HG03558 (cell line): ENCODE measurements at regions not wholly inside any gene's neighbourhood (a gene's known extent, or its start where the extent isn't known, plus 50 kb on each side); places are given as distances from the start of the nearest gene placed in this dataset.

Source experiments
- ATAC-seq: cut with Tn5 transposase; IDR thresholded peaks from one replicate; pipeline ENCODE4 v1.9.1; 2021; ENCODE audit warnings: moderate number of reproducible peaks; ENCODE audit not compliant: unreplicated experiment; ENCODE audit errors: extremely low read depth

GRCh38 chrX:10938365-10938923 lies 172.7 kb upstream of the HCCS start:
- ATAC-seq: no peak

- no peak for ATAC-seq
These were observed 171.7 kb upstream of the HCCS start for GRCh38 chrX:10939424-10939823.

GRCh38 chrX:10944136-10944885 lies 166.8 kb upstream of the HCCS start:
- ATAC-seq: no peak

GRCh38 chrX:10945498-10945897 lies 165.6 kb upstream of the HCCS start:
- no peak for ATAC-seq

- no peak for ATAC-seq
These were observed 161.6 kb upstream of the HCCS start for GRCh38 chrX:10949541-10949940.

GRCh38 chrX:10952619-10953018 lies 158.5 kb upstream of the HCCS start:
- ATAC-seq: no peak

DNA sequence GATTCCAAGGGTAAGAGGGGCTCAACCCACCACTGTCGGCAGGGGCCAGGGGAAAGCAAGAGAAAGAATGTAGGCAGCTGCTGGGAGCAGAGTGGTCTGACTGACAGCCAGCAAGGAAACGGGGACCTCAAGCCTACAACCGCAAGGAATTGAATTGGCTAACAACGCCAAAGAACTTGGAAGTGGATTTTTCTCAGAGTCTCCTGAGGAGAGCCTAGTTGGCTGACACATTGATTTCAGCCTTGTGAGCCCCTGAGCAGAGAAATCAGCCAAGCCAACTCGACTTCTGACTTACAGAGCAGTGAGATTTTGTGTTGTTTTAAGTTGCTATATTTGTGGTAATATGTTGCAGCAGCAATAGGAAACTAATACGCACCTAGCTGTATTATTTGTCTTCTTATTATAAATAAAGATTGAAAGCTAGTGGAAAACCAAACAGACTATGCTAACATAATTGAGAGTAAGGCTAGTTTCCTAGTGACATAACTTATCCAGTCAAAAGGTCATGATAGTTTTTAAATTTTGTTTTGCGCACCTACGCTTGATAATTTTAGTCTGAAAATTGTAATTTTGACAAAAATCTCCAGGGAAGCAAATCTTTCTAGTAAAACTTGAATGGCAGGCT lies 145.8 kb upstream of the HCCS start:
- no peak for ATAC-seq

- no peak for ATAC-seq
These were observed 145.1 kb upstream of the HCCS start for GRCh38 chrX:10966057-10966456.

GRCh38 chrX:10971176-10971575 lies 140.0 kb upstream of the HCCS start:
- ATAC-seq: no peak

GRCh38 chrX:10971759-10972158 lies 139.4 kb upstream of the HCCS start:
- ATAC-seq: no peak

GRCh38 chrX:10972706-10973105 lies 138.4 kb upstream of the HCCS start:
- no peak for ATAC-seq

DNA sequence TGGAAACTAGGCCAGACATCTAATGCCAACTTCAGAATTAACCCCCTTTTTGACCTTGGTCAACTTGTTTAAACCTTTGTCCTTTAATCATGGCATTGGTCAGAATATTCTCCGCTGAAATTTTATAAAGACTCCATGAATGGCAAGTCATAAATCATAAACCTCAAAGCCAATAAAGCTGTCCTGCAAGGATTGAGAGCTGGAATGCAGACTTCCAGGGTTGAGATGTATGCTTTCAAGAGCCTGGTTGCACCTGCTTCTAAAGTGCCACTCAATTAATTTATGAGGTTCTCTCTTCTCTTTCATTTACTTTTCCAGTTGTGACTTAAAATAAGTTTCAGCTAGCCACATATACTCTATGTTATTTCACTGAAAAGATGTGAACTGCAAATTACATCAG lies 136.2 kb upstream of the HCCS start:
- no peak for ATAC-seq

GRCh38 chrX:10979956-10980355 lies 131.2 kb upstream of the HCCS start:
- ATAC-seq: no peak

- ATAC-seq: no peak
These were observed 129.6 kb upstream of the HCCS start for GRCh38 chrX:10981506-10981905.

DNA sequence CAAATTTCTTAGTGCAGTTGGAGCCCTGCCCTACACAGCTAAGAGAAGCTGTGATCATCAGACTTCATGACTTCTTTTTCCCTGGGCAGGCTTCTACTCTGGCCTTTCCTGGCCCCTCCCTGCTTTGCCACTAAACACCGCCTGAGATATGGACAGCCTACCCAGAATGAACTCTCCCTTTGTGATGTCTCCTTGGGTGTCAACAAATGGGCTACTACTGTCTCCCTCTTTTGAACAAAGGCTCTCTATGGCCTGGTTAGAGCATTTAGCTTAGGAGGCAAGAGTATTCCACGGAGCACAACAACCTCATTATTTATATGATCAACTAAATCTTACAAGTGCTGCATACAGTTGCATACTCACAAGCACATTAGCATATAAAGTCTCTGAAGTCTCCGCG lies 127.6 kb upstream of the HCCS start:
- ATAC-seq: no peak

DNA sequence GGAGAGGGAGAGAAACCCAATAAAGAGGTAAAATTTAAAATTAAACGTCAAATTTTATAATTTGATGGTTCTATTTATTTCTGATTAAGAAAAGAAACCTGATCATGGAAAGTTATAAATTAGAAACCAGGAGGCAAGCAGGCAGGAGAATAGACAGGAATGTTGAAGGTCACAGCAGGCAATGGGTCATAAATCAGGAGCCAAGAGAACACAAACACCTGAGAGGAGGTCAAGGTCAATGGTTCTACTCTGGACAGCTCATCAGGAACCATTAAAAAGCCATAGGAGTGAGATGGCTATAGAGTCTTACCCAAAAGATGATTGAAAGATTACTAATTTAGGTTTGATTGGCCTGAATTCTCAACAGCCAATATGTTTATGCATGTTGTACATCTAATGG lies 126.9 kb upstream of the HCCS start:
- no peak for ATAC-seq

GRCh38 chrX:10986616-10987015 lies 124.5 kb upstream of the HCCS start:
- no peak for ATAC-seq

DNA sequence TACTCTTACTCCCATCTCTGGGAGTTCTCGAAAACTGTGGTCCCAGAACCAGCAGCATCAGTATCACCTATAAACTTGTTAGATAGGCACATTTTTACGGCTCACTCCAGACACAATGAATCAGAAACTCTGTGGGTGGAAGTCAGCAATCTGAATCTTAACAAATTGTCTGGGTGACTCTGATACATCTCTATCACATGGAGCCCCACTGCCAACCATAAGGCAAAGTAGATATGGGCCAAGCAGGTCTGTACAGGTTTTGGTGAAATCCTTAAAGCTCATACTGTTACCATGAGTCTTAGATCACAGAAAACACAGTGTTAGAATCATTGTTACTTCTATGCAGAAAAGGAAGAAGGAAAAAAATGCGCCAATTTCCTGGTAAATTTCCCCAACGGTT lies 122.5 kb upstream of the HCCS start:
- no peak for ATAC-seq

- ATAC-seq: no peak
These were observed 121.7 kb upstream of the HCCS start for GRCh38 chrX:10989386-10989785.

DNA sequence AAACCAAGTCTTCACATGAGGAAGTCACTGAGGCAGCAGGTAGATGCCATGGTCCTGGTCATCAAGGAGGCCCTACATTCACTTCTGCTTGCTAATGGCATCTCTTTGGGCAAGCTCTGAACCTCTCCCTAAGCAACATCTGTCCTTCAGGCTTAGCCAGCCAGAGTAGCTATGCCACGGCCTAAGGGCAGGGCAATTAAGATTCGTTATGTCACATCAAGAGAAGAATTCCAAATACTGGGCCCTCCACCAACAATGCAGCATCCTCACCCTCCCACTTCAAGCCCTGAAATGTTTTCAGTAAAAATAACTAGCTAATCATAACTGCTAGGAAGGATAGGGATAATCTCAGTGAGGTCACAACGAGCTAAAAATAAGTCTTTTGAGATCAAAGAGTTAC lies 120.7 kb upstream of the HCCS start:
- no peak for ATAC-seq

GRCh38 chrX:10990976-10991375 lies 120.2 kb upstream of the HCCS start:
- ATAC-seq: no peak

- no peak for ATAC-seq
These were observed 119.0 kb upstream of the HCCS start for GRCh38 chrX:10992110-10992509.
